Right renal cortex interstitium (tissue), 3 donors: ENCODE measurements at regions not wholly inside any gene's neighbourhood (a gene's known extent, or its start where the extent isn't known, plus 50 kb on each side); places are given as distances from the start of the nearest gene placed in this dataset.

ENCODE experiments used
- DNase-seq, 3 donors: peaks; one replicate each; pipeline ENCODE4 v3.0.0-alpha.2; 2013; ENCODE audit warnings: low read depth in 3 of 3, low spot score in 2 of 3

DNA sequence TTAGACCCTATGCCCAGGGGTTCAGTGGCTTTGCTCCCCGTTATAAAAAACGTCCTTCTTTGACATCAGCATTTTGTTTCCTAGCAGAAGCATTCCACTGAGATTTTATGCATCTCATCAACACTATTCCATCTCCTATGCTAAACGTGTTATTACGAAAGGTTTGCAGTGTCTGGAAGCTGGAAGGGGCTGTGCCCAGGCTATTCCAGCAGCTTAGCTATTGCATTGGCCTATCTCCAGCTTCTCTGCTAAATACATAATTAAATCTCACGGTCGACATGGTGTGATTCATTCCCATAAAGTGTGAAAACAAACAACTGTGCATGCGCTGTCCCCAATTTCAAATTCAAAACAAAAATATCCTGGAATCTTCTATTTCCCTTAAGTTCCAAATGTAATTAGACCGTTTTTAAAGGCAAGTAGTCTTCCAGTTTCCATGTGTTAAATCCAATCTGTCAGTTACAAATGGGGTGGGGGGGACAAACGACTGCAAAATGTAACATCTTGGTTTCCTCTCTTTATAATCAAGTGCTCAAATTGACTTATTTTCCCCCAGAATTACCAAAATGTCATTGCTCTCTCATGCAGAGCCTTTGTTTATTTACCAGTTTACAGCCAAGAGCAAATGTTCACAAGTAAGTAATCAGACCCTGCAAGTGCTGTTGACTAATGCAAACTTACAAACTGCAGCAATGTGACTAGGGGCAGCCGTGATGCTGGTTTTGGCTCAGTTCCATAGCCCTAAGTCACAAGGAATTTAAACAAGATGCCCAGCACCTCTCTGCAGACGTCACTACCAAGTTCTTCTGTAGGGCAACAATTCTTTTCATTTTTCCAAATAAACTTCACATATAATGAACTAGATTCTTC, 212.3 kb upstream of the RORB start:
- no peak for DNase-seq

DNA sequence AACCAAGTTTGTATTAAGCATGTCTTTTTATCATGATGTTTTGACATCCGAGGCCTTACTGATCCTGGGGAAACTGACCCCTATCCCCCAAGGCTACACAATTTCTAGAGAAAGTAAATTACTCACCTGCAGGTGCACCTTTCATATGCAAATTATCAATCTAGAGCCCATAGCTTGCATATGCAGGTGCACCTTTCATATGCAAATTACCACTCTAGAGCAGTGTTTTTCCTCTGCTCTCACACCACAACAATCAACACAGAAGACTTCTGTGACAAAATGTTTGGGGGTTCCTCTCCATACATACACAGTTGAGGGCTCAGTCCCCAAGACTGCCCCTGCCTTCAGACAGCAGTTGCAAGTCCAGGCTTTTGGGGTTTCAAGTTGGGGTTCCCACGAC, 203.7 kb upstream of the RORB start:
- no peak for DNase-seq

GRCh38 chr9:74303945-74304344, 193.2 kb upstream of the RORB start:
- DNase-seq: no peak

DNA sequence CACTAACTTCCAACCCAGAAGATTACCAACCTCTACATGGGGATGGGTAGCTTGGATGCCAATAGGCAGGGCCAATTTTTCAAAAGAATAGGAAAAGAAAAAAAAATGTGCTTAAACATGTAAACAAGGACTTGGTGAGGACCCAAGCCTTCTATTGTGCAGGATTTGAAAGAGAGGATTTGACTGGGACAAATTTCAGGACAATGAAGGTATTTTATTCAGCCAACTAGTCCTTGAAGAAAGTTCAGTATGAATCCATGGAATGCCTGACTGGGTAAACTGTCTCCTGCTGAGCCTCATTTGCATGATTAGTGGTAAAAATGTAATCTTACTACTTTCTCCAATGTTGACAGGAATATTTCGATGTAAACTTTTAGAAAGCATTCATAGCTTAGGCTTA, 192.5 kb upstream of the RORB start:
- no peak for DNase-seq

DNA sequence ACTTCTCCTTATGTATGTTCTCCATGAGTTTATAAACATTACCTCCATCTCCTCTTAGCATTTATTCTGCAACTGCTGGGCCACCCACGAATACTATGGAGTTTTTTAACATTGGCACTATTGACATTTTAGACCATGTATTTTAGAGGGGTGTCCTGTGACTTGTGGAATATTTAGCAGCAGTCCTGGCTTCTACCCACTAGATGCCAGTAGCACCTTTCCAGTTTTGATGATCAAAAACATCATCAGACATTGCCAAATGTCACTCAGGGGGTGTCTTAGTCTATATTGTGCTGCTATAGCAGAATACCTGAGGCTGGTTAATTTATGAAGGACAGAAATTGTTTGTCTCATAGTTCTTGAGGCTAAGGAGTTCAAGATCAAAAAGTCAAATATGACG, 187.5 kb upstream of the RORB start:
- DNase-seq: no peak

- DNase-seq: no peak
Observed at GRCh38 chr9:74317235-74317634, 179.9 kb upstream of the RORB start.

GRCh38 chr9:74321396-74321795, 175.7 kb upstream of the RORB start:
- no peak for DNase-seq

GRCh38 chr9:74322661-74323314, 174.3 kb upstream of the RORB start:
- DNase-seq: no peak

GRCh38 chr9:74330487-74331214, 166.5 kb upstream of the RORB start:
- DNase-seq: no peak

- DNase-seq: no peak
Observed at GRCh38 chr9:74331607-74332006, 165.5 kb upstream of the RORB start.

- DNase-seq: no peak
Observed at GRCh38 chr9:74333384-74334032, 163.6 kb upstream of the RORB start.

DNA sequence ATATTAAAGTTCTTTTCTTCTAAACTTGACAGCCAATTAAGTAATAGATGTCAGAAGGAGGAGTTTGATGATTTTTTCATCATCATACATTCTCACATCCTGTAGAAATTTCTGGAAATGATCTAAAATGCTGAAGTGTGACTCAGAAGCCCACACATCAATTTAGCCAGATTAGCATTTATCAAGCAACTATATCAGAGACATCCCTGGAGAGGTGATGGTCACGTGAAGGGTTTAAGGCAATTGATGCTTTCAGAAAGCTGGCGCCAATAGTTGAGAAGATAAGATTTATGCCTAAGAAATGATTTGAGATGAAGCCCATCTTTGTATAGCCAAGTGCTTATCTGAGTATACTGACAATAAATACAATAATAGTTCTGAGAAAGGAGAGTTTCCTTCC, 162.9 kb upstream of the RORB start:
- no peak for DNase-seq

- no peak for DNase-seq
Observed at GRCh38 chr9:74336161-74336560, 161.0 kb upstream of the RORB start.

GRCh38 chr9:74348777-74349176, 148.4 kb upstream of the RORB start:
- DNase-seq: no peak

DNA sequence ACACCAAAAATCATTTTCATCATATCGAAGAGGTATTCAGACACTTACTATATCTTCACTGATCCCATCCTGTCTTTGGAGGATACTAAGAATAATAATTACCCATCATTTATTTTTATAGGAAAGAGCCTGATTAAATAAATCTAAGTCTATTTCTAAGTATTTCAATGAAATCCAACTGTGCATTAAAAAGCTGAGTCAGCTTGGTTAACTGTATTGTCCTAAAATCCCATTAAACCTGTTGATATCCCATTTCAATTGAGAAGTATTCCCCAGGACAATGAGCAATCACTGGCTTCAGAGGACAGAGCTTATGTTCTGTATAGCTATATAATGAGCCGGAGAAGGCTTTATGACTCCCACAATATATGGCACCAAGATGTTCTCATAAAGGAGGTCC, 142.0 kb upstream of the RORB start:
- no peak for DNase-seq

- no peak for DNase-seq
Observed at GRCh38 chr9:74357577-74357976, 139.6 kb upstream of the RORB start.

- DNase-seq: no peak
Observed at GRCh38 chr9:74358959-74359358, 138.2 kb upstream of the RORB start.

GRCh38 chr9:74361508-74361907, 135.6 kb upstream of the RORB start:
- no peak for DNase-seq

DNA sequence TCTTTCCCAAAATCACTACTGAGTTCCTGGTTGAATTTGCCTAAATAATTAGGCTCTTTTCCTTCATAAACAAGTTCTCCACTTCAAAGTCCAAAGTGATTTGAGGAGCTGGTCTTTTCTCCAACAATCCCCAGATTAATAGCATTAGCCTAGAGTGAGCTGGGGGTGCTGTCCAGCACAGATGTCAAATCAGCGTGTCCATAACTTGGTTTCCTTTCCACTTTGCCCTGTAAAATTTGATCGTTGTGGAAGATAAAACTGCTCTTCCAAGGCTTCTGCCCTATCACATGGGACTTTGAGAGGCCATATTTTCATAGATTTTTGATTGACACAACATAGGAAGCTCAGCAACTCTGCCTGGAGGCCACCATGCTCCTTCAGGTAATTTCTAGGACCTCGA, 134.7 kb upstream of the RORB start:
- no peak for DNase-seq

GRCh38 chr9:74366111-74366510, 131.0 kb upstream of the RORB start:
- DNase-seq: no peak

- no peak for DNase-seq
Observed at GRCh38 chr9:74369844-74370243, 127.3 kb upstream of the RORB start.
